ENCODE measurements at regions not wholly inside any gene's neighbourhood (a gene's known extent, or its start where the extent isn't known, plus 50 kb on each side); places are given as distances from the start of the nearest gene placed in this dataset.
"Not testable (repeated sequence)": the region's sequence is repeated elsewhere in the genome, so short reads cannot be mapped to it uniquely, and the experiment has no call there.

DNA sequence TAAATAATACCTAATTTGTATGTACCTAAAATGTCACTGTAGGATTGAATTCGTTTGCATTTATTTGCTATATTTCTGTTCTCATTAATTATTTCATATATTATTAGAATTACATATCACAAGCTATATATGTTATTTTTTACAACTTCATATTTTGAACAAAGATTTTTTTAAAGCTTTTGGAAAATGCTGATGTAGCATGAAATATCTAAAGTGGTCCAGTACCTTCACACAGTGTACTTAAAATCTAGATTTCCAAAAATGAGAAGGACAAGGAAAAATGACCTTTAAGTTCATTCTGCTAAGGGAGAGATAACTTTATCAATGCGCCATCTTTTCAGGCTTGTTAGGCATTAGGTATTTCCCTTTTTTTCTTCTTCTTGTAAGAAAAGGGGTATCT, 71.8 kb downstream of the LARP7 start:
- DNase-seq (ENCODE audit: low spot score), result no peak

DNA sequence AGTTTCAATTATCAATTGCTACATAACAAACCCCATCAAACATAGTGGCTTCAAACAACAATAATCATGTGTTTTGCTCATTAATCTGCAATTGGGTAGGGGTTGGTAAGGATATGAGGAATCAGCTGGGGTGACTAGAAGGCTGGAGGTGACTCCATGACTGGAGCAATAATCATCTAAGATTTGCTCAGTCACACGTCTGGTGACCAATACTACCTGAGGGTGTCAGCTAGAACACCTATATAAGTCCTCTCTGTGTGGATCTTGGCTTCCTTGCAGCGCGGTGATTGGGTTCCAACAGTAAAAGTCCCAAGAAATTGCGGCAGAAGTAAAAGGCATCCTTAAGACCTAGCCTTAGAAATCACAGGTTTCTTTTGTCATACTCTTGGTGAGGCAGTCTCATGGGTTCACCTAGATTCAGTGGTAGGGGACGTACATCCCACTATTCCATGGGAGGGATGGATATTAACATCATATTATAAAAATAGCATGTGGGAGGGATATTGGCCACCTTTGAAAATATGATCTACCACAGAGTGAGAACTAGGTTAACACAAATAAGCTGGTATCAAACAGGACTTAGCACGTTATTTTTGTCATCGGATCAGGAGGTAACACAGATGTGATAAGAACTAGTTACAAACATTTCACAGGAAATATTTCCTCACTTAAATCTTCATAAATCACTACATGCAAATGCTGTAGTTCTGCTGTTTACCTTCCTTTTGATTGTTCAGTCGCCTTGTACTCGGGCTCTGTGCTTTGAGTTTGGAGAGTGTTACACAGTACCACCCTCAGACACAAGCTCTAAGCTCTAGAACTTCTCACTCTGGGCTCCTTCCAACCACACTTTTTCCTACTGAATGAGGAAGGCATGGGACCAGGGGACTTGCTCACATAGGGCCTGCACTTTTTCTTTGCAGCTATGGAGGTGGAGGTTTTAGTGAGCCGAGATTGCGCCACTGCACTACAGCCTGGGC, 78.3 kb downstream of the LARP7 start:
- no peak for DNase-seq (ENCODE audit: low spot score)

- no peak for DNase-seq (ENCODE audit: low spot score)
Measured at GRCh38 chr4:112717856-112718255, 80.9 kb downstream of the LARP7 start.

DNA sequence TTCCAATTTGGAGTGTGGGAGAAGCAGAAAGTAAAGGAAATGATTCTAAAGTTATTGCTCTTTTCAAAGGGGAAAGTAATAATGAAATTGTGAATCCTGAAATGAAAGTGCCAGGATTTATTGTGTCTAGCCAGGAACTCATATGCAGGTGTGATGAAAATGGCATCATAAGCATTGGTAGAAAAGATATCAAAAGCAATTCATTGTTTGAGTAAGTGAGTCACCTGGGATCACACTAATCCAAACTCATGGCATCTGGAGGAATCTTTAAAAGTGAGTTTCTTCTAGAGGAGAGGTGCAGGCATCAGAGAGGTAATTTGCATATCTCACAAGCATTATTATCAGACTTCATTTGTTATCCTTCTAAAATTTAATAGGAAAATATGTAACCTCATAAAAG, 84.7 kb downstream of the LARP7 start:
- no peak for DNase-seq (ENCODE audit: low spot score)

GRCh38 chr4:112726041-112726440, 89.1 kb downstream of the LARP7 start:
- no peak for DNase-seq (ENCODE audit: low spot score)

GRCh38 chr4:112727728-112728127, 90.8 kb downstream of the LARP7 start:
- DNase-seq (ENCODE audit: low spot score), result not testable (repeated sequence)

- no peak for DNase-seq (ENCODE audit: low spot score)
Measured at GRCh38 chr4:112731715-112732114, 94.8 kb downstream of the LARP7 start.

- no peak for DNase-seq (ENCODE audit: low spot score)
Measured at GRCh38 chr4:112732142-112732541, 95.2 kb downstream of the LARP7 start.

- DNase-seq (ENCODE audit: low spot score), result no peak
Measured at GRCh38 chr4:112735474-112735951, 98.6 kb downstream of the LARP7 start.

GRCh38 chr4:112736718-112737135, 99.8 kb downstream of the LARP7 start:
- no peak for DNase-seq (ENCODE audit: low spot score)

GRCh38 chr4:112739442-112739841, 102.5 kb downstream of the LARP7 start:
- no peak for DNase-seq (ENCODE audit: low spot score)

GRCh38 chr4:112747036-112747435, 110.1 kb downstream of the LARP7 start:
- DNase-seq (ENCODE audit: low spot score), result no peak

GRCh38 chr4:112748352-112748878, 111.5 kb downstream of the LARP7 start:
- no peak for DNase-seq (ENCODE audit: low spot score)

GRCh38 chr4:112750749-112751148, 113.8 kb downstream of the LARP7 start:
- not testable (repeated sequence) for DNase-seq (ENCODE audit: low spot score)

DNA sequence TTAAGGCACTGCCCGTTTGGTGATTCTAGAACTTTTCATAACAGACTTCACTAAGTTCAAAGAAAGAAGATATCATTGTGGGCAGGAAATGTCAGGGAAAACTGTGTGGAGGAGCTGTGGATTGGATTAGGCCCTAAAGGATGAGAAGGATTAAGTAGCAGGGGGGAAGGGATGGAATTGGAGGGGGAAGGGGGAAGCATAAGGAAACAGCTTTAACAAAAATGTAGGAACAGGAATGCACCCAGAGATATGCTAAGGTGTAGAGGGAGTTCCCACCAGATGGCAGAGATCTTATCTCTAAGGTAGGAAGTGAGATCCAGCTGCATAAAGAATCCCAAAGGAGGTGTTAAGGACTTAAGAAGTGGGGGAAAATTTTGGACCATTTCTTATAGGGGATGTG, 114.5 kb downstream of the LARP7 start:
- DNase-seq (ENCODE audit: low spot score), result no peak

GRCh38 chr4:112752061-112752460, 115.1 kb downstream of the LARP7 start:
- DNase-seq (ENCODE audit: low spot score), result no peak

DNA sequence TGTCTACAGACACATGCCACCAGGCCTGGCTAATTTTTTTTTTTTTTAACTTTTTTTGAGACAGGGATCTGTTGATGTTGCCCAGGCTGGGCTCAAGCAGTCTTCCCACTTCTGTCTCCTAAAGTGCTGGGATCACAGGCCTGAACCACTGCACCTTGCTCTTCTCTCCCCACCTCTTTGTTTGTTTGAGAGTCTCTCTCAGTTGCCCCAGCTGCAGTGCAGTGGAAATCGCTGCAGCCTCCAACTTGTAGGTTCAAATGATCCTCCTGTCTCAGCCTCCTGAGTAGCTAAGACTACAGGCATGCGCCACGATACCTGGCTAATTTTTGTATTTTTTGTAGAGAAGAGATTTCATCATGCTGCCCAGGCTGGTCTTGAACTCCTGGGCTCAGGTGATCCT, 115.6 kb downstream of the LARP7 start:
- no peak for DNase-seq (ENCODE audit: low spot score)

DNA sequence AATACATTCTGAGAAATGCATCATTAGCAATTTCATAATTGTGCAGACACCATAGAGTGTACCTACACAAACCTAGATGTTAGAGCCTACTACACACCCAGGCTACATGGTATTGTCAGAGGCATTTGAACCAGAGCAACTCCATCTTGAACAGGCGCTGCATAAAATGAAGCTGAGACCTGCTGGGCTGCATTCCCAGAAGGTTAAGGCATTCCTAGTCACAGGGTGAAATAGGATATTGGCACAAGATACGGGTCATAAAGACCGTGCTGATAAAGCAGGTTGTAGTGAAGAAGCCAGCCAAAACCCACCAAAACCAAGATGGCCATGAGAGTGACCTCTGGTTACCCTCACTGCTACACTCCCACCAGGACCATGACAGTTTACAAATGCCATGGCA, 116.4 kb downstream of the LARP7 start:
- no peak for DNase-seq (ENCODE audit: low spot score)

- DNase-seq (ENCODE audit: low spot score), result no peak
Measured at GRCh38 chr4:112759313-112759712, 122.4 kb downstream of the LARP7 start.

- no peak for DNase-seq (ENCODE audit: low spot score)
Measured at GRCh38 chr4:112765317-112765974, 128.5 kb downstream of the LARP7 start.

GRCh38 chr4:112766422-112766821, 129.5 kb downstream of the LARP7 start:
- no peak for DNase-seq (ENCODE audit: low spot score)

GRCh38 chr4:112767386-112767785, 130.4 kb downstream of the LARP7 start:
- DNase-seq (ENCODE audit: low spot score), result no peak

DNA sequence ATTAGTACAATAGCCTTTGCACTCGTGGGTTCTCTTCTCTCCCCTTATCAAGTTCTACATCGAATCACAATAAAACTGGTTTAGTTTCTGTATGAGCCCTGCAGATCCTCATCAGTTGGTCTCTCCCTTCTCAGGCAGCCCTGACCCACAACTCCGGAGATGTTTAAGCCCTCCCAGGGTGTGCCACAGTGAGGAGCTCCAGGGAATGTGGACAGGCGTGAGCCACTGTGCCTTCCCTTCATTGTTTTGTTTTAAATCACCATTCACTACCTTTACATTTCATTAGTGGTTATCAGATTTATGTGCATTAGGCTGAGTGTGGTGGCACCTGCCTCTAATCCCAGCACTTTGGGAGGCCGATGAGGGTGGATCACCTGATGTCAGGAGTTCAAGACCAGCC, 133.2 kb downstream of the LARP7 start:
- DNase-seq (ENCODE audit: low spot score), result no peak
